ENCODE measurements at regions not wholly inside any gene's neighbourhood (a gene's known extent, or its start where the extent isn't known, plus 50 kb on each side); places are given as distances from the start of the nearest gene placed in this dataset.

DNA sequence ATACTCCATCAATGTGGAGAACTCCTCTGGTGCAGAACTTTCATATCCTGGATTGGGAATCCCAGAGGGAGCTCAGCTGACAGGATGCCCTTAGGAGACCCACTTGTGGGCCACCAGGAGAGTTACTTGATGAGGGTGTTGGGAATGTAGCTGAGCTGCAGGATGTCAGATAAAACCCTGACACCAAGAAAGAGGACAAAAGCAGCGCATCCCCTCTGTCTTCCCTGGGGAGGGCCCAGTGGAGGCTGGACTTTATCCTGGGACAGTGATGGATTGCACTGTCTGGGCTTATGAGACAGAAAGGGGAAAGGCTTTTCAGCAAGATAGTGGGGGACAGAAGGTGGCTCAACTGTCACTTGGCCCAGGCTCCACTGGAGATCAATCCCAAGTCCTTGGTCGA is 88.1 kb upstream of the BCAR3 start:
- Mint-ChIP-seq H3K4me1 (no peaks in the 10 kb centered on the region), H3K4me3 (no peak overlapping the region), H3K27me3 (no peaks in the 10 kb centered on the region), H3K36me3 (ENCODE audit: low read depth) (no peaks in the 10 kb centered on the region), H3K9me3 (no peaks in the 10 kb centered on the region), H3K27ac (no peak overlapping the region)
- intact Hi-C loops (cut with micrococcal nuclease), result no loop called here
- no peak for DNase-seq
- TF ChIP-seq, protein P1, sequence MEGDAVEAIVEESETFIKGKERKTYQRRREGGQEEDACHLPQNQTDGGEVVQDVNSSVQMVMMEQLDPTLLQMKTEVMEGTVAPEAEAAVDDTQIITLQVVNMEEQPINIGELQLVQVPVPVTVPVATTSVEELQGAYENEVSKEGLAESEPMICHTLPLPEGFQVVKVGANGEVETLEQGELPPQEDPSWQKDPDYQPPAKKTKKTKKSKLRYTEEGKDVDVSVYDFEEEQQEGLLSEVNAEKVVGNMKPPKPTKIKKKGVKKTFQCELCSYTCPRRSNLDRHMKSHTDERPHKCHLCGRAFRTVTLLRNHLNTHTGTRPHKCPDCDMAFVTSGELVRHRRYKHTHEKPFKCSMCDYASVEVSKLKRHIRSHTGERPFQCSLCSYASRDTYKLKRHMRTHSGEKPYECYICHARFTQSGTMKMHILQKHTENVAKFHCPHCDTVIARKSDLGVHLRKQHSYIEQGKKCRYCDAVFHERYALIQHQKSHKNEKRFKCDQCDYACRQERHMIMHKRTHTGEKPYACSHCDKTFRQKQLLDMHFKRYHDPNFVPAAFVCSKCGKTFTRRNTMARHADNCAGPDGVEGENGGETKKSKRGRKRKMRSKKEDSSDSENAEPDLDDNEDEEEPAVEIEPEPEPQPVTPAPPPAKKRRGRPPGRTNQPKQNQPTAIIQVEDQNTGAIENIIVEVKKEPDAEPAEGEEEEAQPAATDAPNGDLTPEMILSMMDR (IDR thresholded peaks at IDR 0.05), result no peak
- no peak for ATAC-seq (ENCODE audit: low read depth)
- POLR2A ChIA-PET, result no interaction called here
- CTCF ChIA-PET, result no interaction called here

GRCh38 chr1:93768380-93768863 is 86.8 kb upstream of the BCAR3 start:
- H3K27me3 Mint-ChIP-seq, result no peaks in the 10 kb centered on the region
- no peak overlapping the region for H3K4me3 Mint-ChIP-seq
- no peak overlapping the region for H3K27ac Mint-ChIP-seq
- TF ChIP-seq, protein P1 (IDR thresholded peaks at IDR 0.05), result no peak
- H3K36me3 Mint-ChIP-seq (ENCODE audit: low read depth), result no peaks in the 10 kb centered on the region
- no peaks in the 10 kb centered on the region for H3K9me3 Mint-ChIP-seq
- H3K4me1 Mint-ChIP-seq, result no peaks in the 10 kb centered on the region
- DNase-seq (no peak), ATAC-seq (ENCODE audit: low read depth) (no peak)
- CTCF ChIA-PET, result interaction anchor here (0.8 kb wide), 1 partner anchor 139 kb away, joined by 3 read pairs; no protein-coding TSS in a partner anchor
- POLR2A ChIA-PET, result interaction anchor here (0.7 kb wide), 1 partner anchor 208 kb away, joined by 8 read pairs; no protein-coding TSS in a partner anchor
- intact Hi-C loops (cut with micrococcal nuclease), result no loop called here

DNA sequence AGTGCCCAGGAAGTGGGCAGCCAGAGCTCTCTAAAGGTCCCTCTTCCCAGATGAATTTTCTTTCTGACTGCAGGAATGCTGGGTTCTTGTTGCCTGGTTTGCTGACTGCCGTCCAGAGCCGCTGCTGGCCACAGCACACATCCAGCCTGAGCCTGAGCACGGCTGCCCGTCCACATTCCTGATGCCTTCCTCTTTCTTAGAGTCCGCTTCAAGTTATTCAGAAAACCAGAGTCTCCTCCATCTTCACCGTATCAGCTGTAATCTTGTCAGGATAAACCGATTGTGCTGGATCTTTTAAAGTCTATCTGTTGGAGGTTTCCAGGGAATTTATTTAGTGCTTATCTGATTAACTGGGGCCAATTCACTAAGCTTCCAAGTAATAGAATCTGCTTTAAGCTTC is 84.8 kb upstream of the BCAR3 start:
- TF ChIP-seq, protein P1 (IDR thresholded peaks at IDR 0.05), result no peak
- CTCF ChIA-PET, result no interaction called here
- H3K4me1 Mint-ChIP-seq, result no peaks in the 10 kb centered on the region
- H3K36me3 Mint-ChIP-seq (ENCODE audit: low read depth), result no peaks in the 10 kb centered on the region
- DNase-seq (no peak), ATAC-seq (ENCODE audit: low read depth) (no peak)
- no peak overlapping the region for H3K4me3 Mint-ChIP-seq
- no peaks in the 10 kb centered on the region for H3K27me3 Mint-ChIP-seq
- POLR2A ChIA-PET, result interaction anchor here (1.2 kb wide), 1 partner anchor 16 kb away, joined by 3 read pairs; no protein-coding TSS in a partner anchor
- H3K9me3 Mint-ChIP-seq, result no peaks in the 10 kb centered on the region
- H3K27ac Mint-ChIP-seq, result no peak overlapping the region
- intact Hi-C loops (cut with micrococcal nuclease), result no loop called here

DNA sequence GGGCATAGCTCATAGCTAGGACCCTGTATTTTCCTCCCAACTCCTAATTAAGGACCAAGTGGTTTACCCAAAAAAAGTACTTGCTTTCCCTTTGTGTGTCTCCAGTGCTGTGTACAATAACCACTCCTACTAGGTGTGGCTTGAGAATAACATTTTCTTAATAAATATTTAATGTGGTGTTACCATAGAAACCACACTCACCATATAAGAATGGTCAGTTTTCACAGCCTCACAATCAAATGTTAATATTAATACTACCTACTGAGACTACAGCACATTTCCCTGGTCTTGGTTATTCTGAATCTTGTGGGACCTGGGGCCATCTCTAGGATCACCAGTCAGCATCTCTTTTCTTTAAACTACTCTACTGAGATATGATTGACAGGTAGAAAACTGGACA is 83.5 kb upstream of the BCAR3 start:
- DNase-seq (no peak), ATAC-seq (ENCODE audit: low read depth) (no peak)
- TF ChIP-seq, protein P1 (IDR thresholded peaks at IDR 0.05), result no peak
- Mint-ChIP-seq H3K36me3 (ENCODE audit: low read depth) (no peaks in the 10 kb centered on the region), H3K27ac (no peak overlapping the region), H3K27me3 (no peaks in the 10 kb centered on the region), H3K4me3 (no peak overlapping the region), H3K9me3 (no peaks in the 10 kb centered on the region), H3K4me1 (no peaks in the 10 kb centered on the region)
- intact Hi-C loops (cut with micrococcal nuclease), result no loop called here
- ChIA-PET CTCF (no interaction called here), POLR2A (no interaction called here)

DNA sequence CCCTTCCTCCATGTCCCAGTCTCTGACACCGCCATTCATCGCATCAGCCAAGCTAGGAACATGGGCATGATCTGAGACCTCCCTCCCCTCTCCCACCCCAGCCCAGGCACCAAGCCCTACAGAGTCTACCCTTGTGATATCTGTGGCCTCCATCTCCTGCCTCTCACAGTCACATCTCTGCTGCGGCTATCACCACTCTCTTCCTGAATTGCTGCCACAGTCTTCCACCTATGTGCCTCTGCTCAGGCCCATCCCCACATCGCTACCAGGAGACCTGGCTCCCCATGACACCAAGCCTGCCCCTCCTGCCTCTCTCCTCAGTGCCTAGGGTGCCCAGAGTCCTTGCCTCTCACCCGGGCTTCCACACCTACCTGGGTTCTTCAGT is 82.7 kb upstream of the BCAR3 start:
- H3K4me1 Mint-ChIP-seq, result peaks cover 2% of the 10 kb centered on the region
- no peak overlapping the region for H3K27ac Mint-ChIP-seq
- DNase-seq, result no peak
- intact Hi-C loops (cut with micrococcal nuclease), result no loop called here
- no peaks in the 10 kb centered on the region for H3K9me3 Mint-ChIP-seq
- ChIA-PET CTCF (no interaction called here), POLR2A (no interaction called here)
- TF ChIP-seq, protein P1 (IDR thresholded peaks at IDR 0.05), result no peak
- H3K36me3 Mint-ChIP-seq (ENCODE audit: low read depth), result no peaks in the 10 kb centered on the region
- no peak for ATAC-seq (ENCODE audit: low read depth)
- no peaks in the 10 kb centered on the region for H3K27me3 Mint-ChIP-seq
- no peak overlapping the region for H3K4me3 Mint-ChIP-seq

All from activated B cell treated with CpG ODN at 0.5 μM for 24 hours (primary cell).